Esophagus squamous epithelium (tissue), 4 donors: ENCODE measurements at regions not wholly inside any gene's neighbourhood (a gene's known extent, or its start where the extent isn't known, plus 50 kb on each side); places are given as distances from the start of the nearest gene placed in this dataset.
"Not testable (repeated sequence)": the region's sequence is repeated elsewhere in the genome, so short reads cannot be mapped to it uniquely, and the experiment has no call there.

ENCODE experiments used
- POLR2A ChIP-seq, 4 donors: fragments of 450-650 bp; IDR thresholded peaks; one replicate each; pipeline ENCODE4 v1.6.1; 2017; ENCODE audit warnings: antibody characterized with exemption in 4 of 4, mild to moderate bottlenecking in 4 of 4, moderate library complexity in 3 of 4
- TF ChIP-seq, protein P1 (sequence below), 6 experiments: fragments of 450-650 bp in 4 of 6; fragments of 200-600 bp in 2 of 6; sonication (generic) in 2 of 6; IDR thresholded peaks; one replicate each; pipeline ENCODE4 v1.5.1; 2016 to 2019; ENCODE audit warnings: antibody characterized with exemption in 6 of 6, mild to moderate bottlenecking in 4 of 6, moderate library complexity in 4 of 6

DNA sequence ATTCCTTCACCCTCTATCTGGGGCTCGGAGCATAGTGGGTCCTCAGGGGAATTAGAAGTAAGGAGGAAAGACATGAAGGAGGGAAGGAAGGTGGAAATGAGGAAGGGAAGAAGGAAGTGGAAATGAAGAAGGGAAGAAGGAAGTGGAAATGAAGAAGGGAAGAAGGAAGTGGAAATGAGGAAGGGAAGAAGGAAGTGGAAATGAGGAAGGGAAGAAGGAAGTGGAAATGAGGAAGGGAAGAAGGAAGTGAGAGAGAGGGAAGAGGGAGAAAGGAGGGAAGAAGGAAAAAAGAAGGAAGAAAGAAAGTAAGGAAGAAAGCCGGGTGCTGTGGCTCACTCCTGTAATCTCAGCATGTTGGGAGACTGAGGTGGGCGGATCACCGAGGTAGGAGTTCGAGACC is 125.6 kb upstream of the SALL4 start:
- TF ChIP-seq POLR2A (IDR thresholded peaks at IDR 0.05): not testable (repeated sequence)
- TF ChIP-seq, protein P1, sequence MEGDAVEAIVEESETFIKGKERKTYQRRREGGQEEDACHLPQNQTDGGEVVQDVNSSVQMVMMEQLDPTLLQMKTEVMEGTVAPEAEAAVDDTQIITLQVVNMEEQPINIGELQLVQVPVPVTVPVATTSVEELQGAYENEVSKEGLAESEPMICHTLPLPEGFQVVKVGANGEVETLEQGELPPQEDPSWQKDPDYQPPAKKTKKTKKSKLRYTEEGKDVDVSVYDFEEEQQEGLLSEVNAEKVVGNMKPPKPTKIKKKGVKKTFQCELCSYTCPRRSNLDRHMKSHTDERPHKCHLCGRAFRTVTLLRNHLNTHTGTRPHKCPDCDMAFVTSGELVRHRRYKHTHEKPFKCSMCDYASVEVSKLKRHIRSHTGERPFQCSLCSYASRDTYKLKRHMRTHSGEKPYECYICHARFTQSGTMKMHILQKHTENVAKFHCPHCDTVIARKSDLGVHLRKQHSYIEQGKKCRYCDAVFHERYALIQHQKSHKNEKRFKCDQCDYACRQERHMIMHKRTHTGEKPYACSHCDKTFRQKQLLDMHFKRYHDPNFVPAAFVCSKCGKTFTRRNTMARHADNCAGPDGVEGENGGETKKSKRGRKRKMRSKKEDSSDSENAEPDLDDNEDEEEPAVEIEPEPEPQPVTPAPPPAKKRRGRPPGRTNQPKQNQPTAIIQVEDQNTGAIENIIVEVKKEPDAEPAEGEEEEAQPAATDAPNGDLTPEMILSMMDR (IDR thresholded peaks at IDR 0.05): not testable (repeated sequence)
